ENCODE measurements at regions not wholly inside any gene's neighbourhood (a gene's known extent, or its start where the extent isn't known, plus 50 kb on each side); places are given as distances from the start of the nearest gene placed in this dataset.

- no peaks in the 10 kb centered on the region for H3K27me3 ChIP-seq
- TF ChIP-seq POLR2AphosphoS5 (IDR thresholded peaks at IDR 0.05): no peak
- TF ChIP-seq, protein P1, sequence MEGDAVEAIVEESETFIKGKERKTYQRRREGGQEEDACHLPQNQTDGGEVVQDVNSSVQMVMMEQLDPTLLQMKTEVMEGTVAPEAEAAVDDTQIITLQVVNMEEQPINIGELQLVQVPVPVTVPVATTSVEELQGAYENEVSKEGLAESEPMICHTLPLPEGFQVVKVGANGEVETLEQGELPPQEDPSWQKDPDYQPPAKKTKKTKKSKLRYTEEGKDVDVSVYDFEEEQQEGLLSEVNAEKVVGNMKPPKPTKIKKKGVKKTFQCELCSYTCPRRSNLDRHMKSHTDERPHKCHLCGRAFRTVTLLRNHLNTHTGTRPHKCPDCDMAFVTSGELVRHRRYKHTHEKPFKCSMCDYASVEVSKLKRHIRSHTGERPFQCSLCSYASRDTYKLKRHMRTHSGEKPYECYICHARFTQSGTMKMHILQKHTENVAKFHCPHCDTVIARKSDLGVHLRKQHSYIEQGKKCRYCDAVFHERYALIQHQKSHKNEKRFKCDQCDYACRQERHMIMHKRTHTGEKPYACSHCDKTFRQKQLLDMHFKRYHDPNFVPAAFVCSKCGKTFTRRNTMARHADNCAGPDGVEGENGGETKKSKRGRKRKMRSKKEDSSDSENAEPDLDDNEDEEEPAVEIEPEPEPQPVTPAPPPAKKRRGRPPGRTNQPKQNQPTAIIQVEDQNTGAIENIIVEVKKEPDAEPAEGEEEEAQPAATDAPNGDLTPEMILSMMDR (IDR thresholded peaks at IDR 0.05): no peak
- TF ChIP-seq POLR2A (IDR thresholded peaks at IDR 0.05): no peak
Measured at GRCh38 chr11:69966583-69966835, 111.6 kb upstream of the ANO1 start.

DNA sequence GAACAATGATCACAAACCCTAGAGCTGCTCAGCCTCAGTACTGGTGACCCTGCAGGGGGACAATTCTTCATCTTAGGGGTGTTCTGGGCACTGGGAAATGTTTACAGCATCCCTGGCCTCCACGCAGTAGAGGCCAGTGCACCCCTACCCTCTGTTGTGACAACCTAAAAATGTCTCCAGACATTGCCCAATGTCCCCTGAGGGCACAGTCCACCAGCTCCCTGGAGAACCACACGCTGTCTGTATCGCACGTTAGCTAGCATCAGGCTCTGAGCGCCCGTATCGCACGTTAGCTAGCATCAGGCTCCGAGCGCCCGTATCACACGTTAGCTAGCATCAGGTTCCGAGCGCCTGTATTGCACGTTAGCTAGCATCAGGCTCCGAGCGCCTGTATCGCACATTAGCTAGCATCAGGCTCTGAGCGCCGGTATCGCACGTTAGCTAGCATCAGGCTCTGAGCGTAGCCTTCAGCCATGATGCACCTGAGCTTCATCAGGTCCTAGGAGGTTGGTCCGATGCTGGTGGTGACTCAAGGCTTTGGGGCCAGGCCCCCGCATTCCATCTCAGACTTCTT, 111.1 kb upstream of the ANO1 start:
- Histone ChIP-seq H3K27me3 (no peaks in the 10 kb centered on the region), H3K9me3 (no peaks in the 10 kb centered on the region), H3K27ac (no peak overlapping the region), H3K36me3 (no peaks in the 10 kb centered on the region), H3K4me1 (peaks cover 0 to 6% of the 10 kb centered on the region in 2 donors), H3K4me3 (no peak overlapping the region)
- DNase-seq (ENCODE audit: low spot score in 2 of 2): no peak
- TF ChIP-seq POLR2A (IDR thresholded peaks at IDR 0.05): no peak
- no peak for TF ChIP-seq POLR2AphosphoS5 (IDR thresholded peaks at IDR 0.05)
- TF ChIP-seq, protein P1 (IDR thresholded peaks at IDR 0.05): no peak
- intact Hi-C loops (cut with DNase I; ENCODE audit: low total_unique reads): no loop called here

More at GRCh38 chr11:69966583-69966835, 111.6 kb upstream of the ANO1 start:
- no peak for DNase-seq (ENCODE audit: low spot score in 2 of 2)
- intact Hi-C loops (cut with DNase I; ENCODE audit: low total_unique reads): no loop called here
- Histone ChIP-seq H3K9me3 (no peaks in the 10 kb centered on the region), H3K27ac (no peak overlapping the region), H3K4me1 (peaks cover 0 to 6% of the 10 kb centered on the region in 2 donors), H3K4me3 (no peak overlapping the region), H3K36me3 (no peaks in the 10 kb centered on the region)

GRCh38 chr11:69967484-69967883, 110.6 kb upstream of the ANO1 start:
- DNase-seq (ENCODE audit: low spot score in 2 of 2): no peak
- Histone ChIP-seq H3K9me3 (no peaks in the 10 kb centered on the region), H3K27me3 (no peaks in the 10 kb centered on the region), H3K27ac (peak overlapping the region in 1 of 2 donors; percentile 35), H3K4me1 (peaks cover 0 to 6% of the 10 kb centered on the region in 2 donors), H3K4me3 (no peak overlapping the region), H3K36me3 (no peaks in the 10 kb centered on the region)
- TF ChIP-seq, protein P1 (IDR thresholded peaks at IDR 0.05): no peak
- TF ChIP-seq POLR2A (IDR thresholded peaks at IDR 0.05): no peak
- TF ChIP-seq POLR2AphosphoS5 (IDR thresholded peaks at IDR 0.05): no peak
- intact Hi-C loops (cut with DNase I; ENCODE audit: low total_unique reads): no loop called here

- H3K4me1 ChIP-seq: peaks cover 0 to 4% of the 10 kb centered on the region in 2 donors
- intact Hi-C loops (cut with DNase I; ENCODE audit: low total_unique reads): no loop called here
- TF ChIP-seq POLR2A (IDR thresholded peaks at IDR 0.05): no peak
- TF ChIP-seq, protein P1 (IDR thresholded peaks at IDR 0.05): no peak
- TF ChIP-seq POLR2AphosphoS5 (IDR thresholded peaks at IDR 0.05): no peak
- DNase-seq (ENCODE audit: low spot score in 2 of 2): no peak
- H3K36me3 ChIP-seq: no peaks in the 10 kb centered on the region
- no peak overlapping the region for H3K4me3 ChIP-seq
- peak overlapping the region in 1 of 2 donors; percentile 35 for H3K27ac ChIP-seq
- no peaks in the 10 kb centered on the region for H3K27me3 ChIP-seq
- H3K9me3 ChIP-seq: no peaks in the 10 kb centered on the region
Measured at GRCh38 chr11:69968396-69969347, 109.4 kb upstream of the ANO1 start.

Measured in breast epithelium (tissue), 4 donors.